Activated naive CD8-positive, alpha-beta T cell treated with anti-CD3 and anti-CD28 coated beads, Interleukin-2, amount 10 ng/mL, durations not matched to agents 7 days and 5 days (primary cell): ENCODE measurements at regions not wholly inside any gene's neighbourhood (a gene's known extent, or its start where the extent isn't known, plus 50 kb on each side); places are given as distances from the start of the nearest gene placed in this dataset.
A peak's percentile ranks its signal among the peaks of the same experiment; 100 is the strongest.
"Not testable (repeated sequence)": the region's sequence is repeated elsewhere in the genome, so short reads cannot be mapped to it uniquely, and the experiment has no call there.

ENCODE experiments used
- ATAC-seq: fragments of 150-1000 bp; cut with Tn5 transposase; one replicate; pipeline ENCODE4 v1.10.0; 2021; ENCODE audit warnings: low read depth, moderate library complexity
- POLR2A ChIA-PET: fragments of 350-600 bp; sonication (Branson Sonifier 250); formaldehyde crosslinking; loops from one replicate; lab custom pipeline; 2021; ENCODE audit warnings: antibody characterized with exemption; lab: Charles Lee
- DNase-seq: peaks from one replicate; pipeline ENCODE4 v3.0.0; 2021
- H3K27ac Mint-ChIP-seq: one replicate; pipeline ENCODE4 v1.8.0; 2022; ENCODE audit warnings: mild to moderate bottlenecking, mixed read lengths
- H3K27me3 Mint-ChIP-seq: one replicate; pipeline ENCODE4 v1.8.0; 2022; ENCODE audit warnings: mild to moderate bottlenecking, moderate library complexity, mixed read lengths
- H3K36me3 Mint-ChIP-seq: one replicate; pipeline ENCODE4 v1.8.0; 2021; ENCODE audit warnings: mild to moderate bottlenecking, mixed read lengths
- H3K4me1 Mint-ChIP-seq: one replicate; pipeline ENCODE4 v1.8.0; 2021; ENCODE audit warnings: mixed read lengths
- H3K4me3 Mint-ChIP-seq: one replicate; pipeline ENCODE4 v1.8.0; 2022; ENCODE audit warnings: mild to moderate bottlenecking, moderate library complexity, mixed read lengths
- H3K9me3 Mint-ChIP-seq: one replicate; pipeline ENCODE4 v1.8.0; 2021; ENCODE audit warnings: mixed read lengths

- H3K27ac Mint-ChIP-seq = no peak overlapping the region
- H3K36me3 Mint-ChIP-seq = peaks cover 26% of the 10 kb centered on the region
- DNase-seq (no peak), ATAC-seq (no peak)
- POLR2A ChIA-PET = interaction anchor here (2.1 kb wide), 1 partner anchor 10 kb away, joined by 6 read pairs; no protein-coding TSS in a partner anchor
- H3K4me3 Mint-ChIP-seq = no peak overlapping the region
- no peaks in the 10 kb centered on the region for H3K27me3 Mint-ChIP-seq
- H3K9me3 Mint-ChIP-seq = peaks cover 16% of the 10 kb centered on the region
- peaks cover 5% of the 10 kb centered on the region for H3K4me1 Mint-ChIP-seq
Measured at GRCh38 chr7:50251765-50252164, 52.8 kb upstream of the IKZF1 start.

- H3K4me3 Mint-ChIP-seq = no peak overlapping the region
- POLR2A ChIA-PET = no interaction called here
- no peak overlapping the region for H3K27ac Mint-ChIP-seq
- peaks cover 21% of the 10 kb centered on the region for H3K9me3 Mint-ChIP-seq
- H3K36me3 Mint-ChIP-seq = peaks cover 33% of the 10 kb centered on the region
- no peak for ATAC-seq
- H3K27me3 Mint-ChIP-seq = no peaks in the 10 kb centered on the region
- H3K4me1 Mint-ChIP-seq = peaks cover 2% of the 10 kb centered on the region
- no peak for DNase-seq
Measured at GRCh38 chr7:50246551-50246950, 58.0 kb upstream of the IKZF1 start.

GRCh38 chr7:50242111-50242510, 62.4 kb upstream of the IKZF1 start:
- Mint-ChIP-seq H3K36me3 (peaks cover 39% of the 10 kb centered on the region), H3K9me3 (peaks cover 21% of the 10 kb centered on the region)
- H3K27me3 Mint-ChIP-seq, POLR2A ChIA-PET, ATAC-seq, DNase-seq, H3K27ac Mint-ChIP-seq, H3K4me3 Mint-ChIP-seq, H3K4me1 Mint-ChIP-seq: not testable (repeated sequence)

- DNase-seq, ATAC-seq, POLR2A ChIA-PET, H3K27ac Mint-ChIP-seq, H3K27me3 Mint-ChIP-seq, H3K4me3 Mint-ChIP-seq: not testable (repeated sequence)
- Mint-ChIP-seq H3K4me1 (peaks cover 13% of the 10 kb centered on the region), H3K36me3 (peaks cover 41% of the 10 kb centered on the region), H3K9me3 (peaks cover 25% of the 10 kb centered on the region)
Measured at GRCh38 chr7:50240699-50241098, 63.8 kb upstream of the IKZF1 start.

GRCh38 chr7:50229964-50230363, 74.6 kb upstream of the IKZF1 start:
- DNase-seq = no peak
- H3K27me3 Mint-ChIP-seq = no peaks in the 10 kb centered on the region
- ATAC-seq = no peak
- no peak overlapping the region for H3K4me3 Mint-ChIP-seq
- no peak overlapping the region for H3K27ac Mint-ChIP-seq
- peaks cover 39% of the 10 kb centered on the region for H3K4me1 Mint-ChIP-seq
- H3K9me3 Mint-ChIP-seq = peaks cover 17% of the 10 kb centered on the region
- H3K36me3 Mint-ChIP-seq = peaks cover 42% of the 10 kb centered on the region
- POLR2A ChIA-PET = interaction anchor here (1.5 to 5.3 kb wide), 3 partner anchors 34 to 83 kb away, joined by 3 to 35 read pairs (median 4); no protein-coding TSS in a partner anchor

- POLR2A ChIA-PET = interaction anchor here (0.6 to 5.3 kb wide), 11 partner anchors 9 to 136 kb away, joined by 3 to 35 read pairs (median 5); partner anchors contain the start of gene IKZF1
- Mint-ChIP-seq H3K27ac (peak overlapping the region; percentile 89), H3K36me3 (peaks cover 36% of the 10 kb centered on the region), H3K4me1 (peaks cover 39% of the 10 kb centered on the region), H3K9me3 (peaks cover 13% of the 10 kb centered on the region), H3K4me3 (peak overlapping the region; percentile 64), H3K27me3 (no peaks in the 10 kb centered on the region)
- DNase-seq = no peak
- ATAC-seq = peak; percentile 31
Measured at GRCh38 chr7:50228148-50228547, 76.4 kb upstream of the IKZF1 start.

GRCh38 chr7:50227726-50228125, 76.8 kb upstream of the IKZF1 start:
- peaks cover 39% of the 10 kb centered on the region for H3K4me1 Mint-ChIP-seq
- peaks cover 13% of the 10 kb centered on the region for H3K9me3 Mint-ChIP-seq
- H3K36me3 Mint-ChIP-seq = peaks cover 32% of the 10 kb centered on the region
- no peak for DNase-seq
- H3K27ac Mint-ChIP-seq = peak overlapping the region; percentile 89
- peak overlapping the region; percentile 64 for H3K4me3 Mint-ChIP-seq
- ATAC-seq = peak; percentile 53
- no peaks in the 10 kb centered on the region for H3K27me3 Mint-ChIP-seq
- POLR2A ChIA-PET = interaction anchor here (0.6 to 5.3 kb wide), 12 partner anchors 9 to 136 kb away, joined by 3 to 35 read pairs (median 4); partner anchors contain the start of gene IKZF1

GRCh38 chr7:50226669-50227068, 77.8 kb upstream of the IKZF1 start:
- DNase-seq = no peak
- peak; percentile 46 for ATAC-seq
- H3K4me3 Mint-ChIP-seq = peak overlapping the region; percentile 64
- peak overlapping the region; percentile 89 for H3K27ac Mint-ChIP-seq
- POLR2A ChIA-PET = interaction anchor here (0.7 to 5.3 kb wide), 7 partner anchors 10 to 84 kb away, joined by 3 to 35 read pairs (median 8); partner anchors contain the start of gene IKZF1
- H3K9me3 Mint-ChIP-seq = peaks cover 13% of the 10 kb centered on the region
- peaks cover 33% of the 10 kb centered on the region for H3K36me3 Mint-ChIP-seq
- H3K4me1 Mint-ChIP-seq = peaks cover 39% of the 10 kb centered on the region
- no peaks in the 10 kb centered on the region for H3K27me3 Mint-ChIP-seq

GRCh38 chr7:50226145-50226544, 78.4 kb upstream of the IKZF1 start:
- Mint-ChIP-seq H3K4me3 (peak overlapping the region; percentile 64), H3K9me3 (peaks cover 13% of the 10 kb centered on the region), H3K36me3 (peaks cover 31% of the 10 kb centered on the region), H3K4me1 (peaks cover 39% of the 10 kb centered on the region), H3K27ac (peak overlapping the region; percentile 89), H3K27me3 (no peaks in the 10 kb centered on the region)
- DNase-seq (no peak), ATAC-seq (no peak)
- POLR2A ChIA-PET = interaction anchor here (0.5 to 5.3 kb wide), 6 partner anchors 13 to 82 kb away, joined by 3 to 35 read pairs (median 7); partner anchors contain the start of gene IKZF1

GRCh38 chr7:50221433-50221832, 83.1 kb upstream of the IKZF1 start:
- Mint-ChIP-seq H3K4me1 (peaks cover 33% of the 10 kb centered on the region), H3K4me3 (no peak overlapping the region), H3K27ac (no peak overlapping the region), H3K9me3 (peaks cover 13% of the 10 kb centered on the region), H3K27me3 (no peaks in the 10 kb centered on the region), H3K36me3 (peaks cover 27% of the 10 kb centered on the region)
- no peak for DNase-seq
- ATAC-seq = no peak
- POLR2A ChIA-PET = interaction anchor here (1.2 kb wide), 1 partner anchor 14 kb away, joined by 3 read pairs; no protein-coding TSS in a partner anchor

- POLR2A ChIA-PET = interaction anchor here (1.2 kb wide), 1 partner anchor 14 kb away, joined by 3 read pairs; no protein-coding TSS in a partner anchor
- Mint-ChIP-seq H3K27ac (peak overlapping the region; percentile 31), H3K9me3 (peaks cover 13% of the 10 kb centered on the region), H3K27me3 (no peaks in the 10 kb centered on the region), H3K4me3 (no peak overlapping the region), H3K4me1 (peaks cover 35% of the 10 kb centered on the region), H3K36me3 (peaks cover 27% of the 10 kb centered on the region)
- ATAC-seq (no peak), DNase-seq (no peak)
Measured at GRCh38 chr7:50221028-50221427, 83.5 kb upstream of the IKZF1 start.

- Mint-ChIP-seq H3K27me3 (no peaks in the 10 kb centered on the region), H3K4me3 (no peak overlapping the region), H3K9me3 (peaks cover 13% of the 10 kb centered on the region), H3K4me1 (peaks cover 37% of the 10 kb centered on the region), H3K36me3 (peaks cover 27% of the 10 kb centered on the region), H3K27ac (peak overlapping the region; percentile 31)
- DNase-seq = no peak
- POLR2A ChIA-PET = no interaction called here
- ATAC-seq = no peak
Measured at GRCh38 chr7:50220273-50220672, 84.2 kb upstream of the IKZF1 start.

- H3K27me3 Mint-ChIP-seq = no peaks in the 10 kb centered on the region
- DNase-seq (no peak), ATAC-seq (no peak)
- H3K4me1 Mint-ChIP-seq = peaks cover 56% of the 10 kb centered on the region
- H3K27ac Mint-ChIP-seq = peak overlapping the region; percentile 62
- peaks cover 24% of the 10 kb centered on the region for H3K36me3 Mint-ChIP-seq
- peak overlapping the region; percentile 49 for H3K4me3 Mint-ChIP-seq
- POLR2A ChIA-PET = interaction anchor here (1.8 kb wide), 1 partner anchor 10 kb away, joined by 6 read pairs; no protein-coding TSS in a partner anchor
- peaks cover 13% of the 10 kb centered on the region for H3K9me3 Mint-ChIP-seq
Measured at GRCh38 chr7:50217821-50218281, 86.7 kb upstream of the IKZF1 start.

- POLR2A ChIA-PET = interaction anchor here (1.0 to 1.7 kb wide), 2 partner anchors 10 to 50 kb away, joined by 3 to 4 read pairs; no protein-coding TSS in a partner anchor
- Mint-ChIP-seq H3K36me3 (peaks cover 23% of the 10 kb centered on the region), H3K9me3 (peaks cover 12% of the 10 kb centered on the region), H3K27me3 (no peaks in the 10 kb centered on the region), H3K4me3 (no peak overlapping the region), H3K4me1 (peaks cover 61% of the 10 kb centered on the region), H3K27ac (peak overlapping the region; percentile 62)
- DNase-seq = no peak
- no peak for ATAC-seq
Measured at GRCh38 chr7:50217401-50217800, 87.1 kb upstream of the IKZF1 start.
